SU-DHL-6 (cell line): ENCODE measurements at regions not wholly inside any gene's neighbourhood (a gene's known extent, or its start where the extent isn't known, plus 50 kb on each side); places are given as distances from the start of the nearest gene placed in this dataset.

Source experiments
- EZH2phosphoT487 ChIP-seq: fragments of 200-600 bp; sonication (generic), shearing (Covaris generic); conservative IDR thresholded peaks from 2 replicates; pipeline ENCODE4 v1.6.1; 2018; ENCODE audit warnings: mild to moderate bottlenecking, antibody characterized with exemption, low read length, moderate library complexity, mixed read lengths
- TF ChIP-seq, protein P1 (sequence below): fragments of 200-600 bp; sonication (generic); IDR thresholded peaks from one replicate; pipeline ENCODE4 v1.5.1; 2017; ENCODE audit warnings: antibody characterized with exemption, mild to moderate bottlenecking, low read length, moderate library complexity; ENCODE audit not compliant: insufficient read depth, poor library complexity, severe bottlenecking

DNA sequence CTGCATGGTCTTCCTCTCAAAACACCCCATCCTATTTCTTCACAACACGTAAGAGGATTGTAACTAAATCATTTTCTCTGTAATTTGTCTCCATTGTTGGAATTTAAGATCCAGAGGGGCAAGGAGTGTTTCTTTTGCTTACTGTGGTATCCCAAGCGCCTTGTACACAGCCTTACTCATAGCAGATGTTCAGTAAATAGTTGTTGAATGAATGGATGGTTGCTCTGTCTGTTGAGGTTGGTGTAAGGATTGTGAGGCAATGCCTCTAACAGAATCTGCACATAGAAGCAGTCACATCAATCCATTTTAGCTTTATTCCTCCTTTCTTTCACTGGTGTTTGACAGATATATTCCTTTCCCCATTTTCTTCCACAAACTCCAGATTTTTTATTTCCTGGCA is 90.1 kb downstream of the ZNF365 start:
- TF ChIP-seq, protein P1, sequence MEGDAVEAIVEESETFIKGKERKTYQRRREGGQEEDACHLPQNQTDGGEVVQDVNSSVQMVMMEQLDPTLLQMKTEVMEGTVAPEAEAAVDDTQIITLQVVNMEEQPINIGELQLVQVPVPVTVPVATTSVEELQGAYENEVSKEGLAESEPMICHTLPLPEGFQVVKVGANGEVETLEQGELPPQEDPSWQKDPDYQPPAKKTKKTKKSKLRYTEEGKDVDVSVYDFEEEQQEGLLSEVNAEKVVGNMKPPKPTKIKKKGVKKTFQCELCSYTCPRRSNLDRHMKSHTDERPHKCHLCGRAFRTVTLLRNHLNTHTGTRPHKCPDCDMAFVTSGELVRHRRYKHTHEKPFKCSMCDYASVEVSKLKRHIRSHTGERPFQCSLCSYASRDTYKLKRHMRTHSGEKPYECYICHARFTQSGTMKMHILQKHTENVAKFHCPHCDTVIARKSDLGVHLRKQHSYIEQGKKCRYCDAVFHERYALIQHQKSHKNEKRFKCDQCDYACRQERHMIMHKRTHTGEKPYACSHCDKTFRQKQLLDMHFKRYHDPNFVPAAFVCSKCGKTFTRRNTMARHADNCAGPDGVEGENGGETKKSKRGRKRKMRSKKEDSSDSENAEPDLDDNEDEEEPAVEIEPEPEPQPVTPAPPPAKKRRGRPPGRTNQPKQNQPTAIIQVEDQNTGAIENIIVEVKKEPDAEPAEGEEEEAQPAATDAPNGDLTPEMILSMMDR, result no peak
- no peak for TF ChIP-seq EZH2phosphoT487
